C4-2B (cell line): ENCODE measurements at regions not wholly inside any gene's neighbourhood (a gene's known extent, or its start where the extent isn't known, plus 50 kb on each side); places are given as distances from the start of the nearest gene placed in this dataset.
"Not testable (repeated sequence)": the region's sequence is repeated elsewhere in the genome, so short reads cannot be mapped to it uniquely, and the experiment has no call there.

Experiments
- H3K27ac ChIP-seq: fragments of 450-650 bp; 2 replicates; pipeline ENCODE4 v1.5.1; 2017
- CTCF ChIP-seq: fragments of 450-650 bp; conservative IDR thresholded peaks from 2 replicates; pipeline ENCODE4 v1.5.1; 2017; ENCODE audit warnings: mild to moderate bottlenecking
- ZFX ChIP-seq: fragments of 450-650 bp; IDR thresholded peaks from 2 replicates; pipeline ENCODE4 v1.6.1; 2017

- H3K27ac ChIP-seq: no peak overlapping the region
- TF ChIP-seq ZFX: no peak
- no peak for TF ChIP-seq CTCF
These were observed 111.8 kb upstream of the PRDX6 start for GRCh38 chr1:173365341-173365740.

- TF ChIP-seq ZFX (no peak), CTCF (no peak)
- H3K27ac ChIP-seq: no peak overlapping the region
These were observed 110.0 kb upstream of the PRDX6 start for GRCh38 chr1:173367136-173367535.

GRCh38 chr1:173370586-173370985 is 106.5 kb upstream of the PRDX6 start:
- H3K27ac ChIP-seq: not testable (repeated sequence)

- H3K27ac ChIP-seq: not testable (repeated sequence)
These were observed 101.1 kb upstream of the PRDX6 start for GRCh38 chr1:173376065-173376464.

- TF ChIP-seq CTCF (no peak), ZFX (no peak)
- H3K27ac ChIP-seq: no peak overlapping the region
These were observed 99.9 kb upstream of the PRDX6 start for GRCh38 chr1:173377266-173377665.

- no peak overlapping the region for H3K27ac ChIP-seq
- TF ChIP-seq CTCF (no peak), ZFX (no peak)
These were observed 93.8 kb upstream of the PRDX6 start for GRCh38 chr1:173383351-173383750.

- TF ChIP-seq ZFX: no peak
- TF ChIP-seq CTCF: no peak
- no peak overlapping the region for H3K27ac ChIP-seq
These were observed 88.8 kb upstream of the PRDX6 start for GRCh38 chr1:173388352-173388751.

- no peak overlapping the region for H3K27ac ChIP-seq
- TF ChIP-seq ZFX (no peak), CTCF (no peak)
These were observed 84.1 kb upstream of the PRDX6 start for GRCh38 chr1:173392895-173393658.
